ENCODE measurements at regions not wholly inside any gene's neighbourhood (a gene's known extent, or its start where the extent isn't known, plus 50 kb on each side); places are given as distances from the start of the nearest gene placed in this dataset.

DNA sequence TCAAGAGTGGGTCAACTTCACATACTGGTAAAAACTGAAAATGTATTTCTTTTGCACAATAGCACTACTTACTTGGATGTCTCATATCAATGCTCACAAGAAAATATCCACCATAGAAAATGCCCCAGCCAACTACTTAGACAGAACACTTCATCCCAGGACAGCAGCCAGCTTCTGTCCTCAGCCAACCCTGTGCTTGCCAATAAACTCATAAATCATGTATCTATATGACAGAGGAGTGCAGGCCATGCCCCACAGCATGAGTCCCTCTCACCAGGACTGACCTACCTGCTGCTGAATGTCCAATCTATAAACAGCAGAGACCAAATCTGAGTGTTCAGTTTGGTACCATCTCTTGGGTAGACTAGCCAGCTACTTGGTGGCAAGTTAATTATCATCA lies 179.3 kb downstream of the OMA1 start:
- no peak for DNase-seq (ENCODE audit: low read depth in 2 of 2)

DNA sequence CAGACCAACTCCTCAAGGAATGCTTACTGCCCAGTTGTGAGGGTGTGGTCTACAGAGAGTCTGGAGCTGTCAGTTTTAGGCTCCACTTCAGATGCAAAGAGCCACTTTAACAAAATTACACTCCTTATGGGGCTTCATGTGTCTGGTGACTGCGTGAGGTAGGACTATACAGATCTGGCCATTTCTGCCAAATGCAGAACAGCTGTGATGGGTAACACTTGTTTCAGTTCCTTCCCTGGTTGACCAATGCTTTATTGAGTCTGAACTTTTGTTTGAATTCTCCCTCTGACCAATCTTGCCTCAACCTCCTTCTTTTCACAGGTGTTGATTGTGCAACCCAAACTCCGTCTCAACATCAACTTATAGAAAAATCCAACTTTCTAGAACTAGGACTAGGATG lies 181.2 kb downstream of the OMA1 start:
- no peak for DNase-seq (ENCODE audit: low read depth in 2 of 2)

- no peak for DNase-seq (ENCODE audit: low read depth in 2 of 2)
Measured at GRCh38 chr1:58363585-58363984, 182.9 kb downstream of the OMA1 start.

DNA sequence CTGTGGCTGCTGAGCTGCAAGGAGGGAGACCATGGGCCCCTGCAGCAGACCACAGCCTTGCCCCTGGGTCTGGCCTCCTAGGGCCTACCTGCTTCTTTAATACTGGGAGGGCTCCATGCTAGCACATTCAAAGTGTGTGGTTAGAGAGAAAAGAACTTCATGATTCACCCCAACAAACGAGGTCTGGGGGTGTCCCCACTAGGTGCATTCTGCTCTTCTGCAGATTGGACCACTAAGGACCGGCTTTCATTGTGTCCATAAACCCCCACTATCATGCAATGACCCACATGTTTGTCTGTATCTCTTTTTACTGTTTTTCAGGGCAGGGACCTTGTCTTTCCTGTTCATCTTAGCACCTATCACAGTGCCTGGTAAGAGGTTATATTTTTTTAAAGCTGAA lies 185.4 kb downstream of the OMA1 start:
- DNase-seq (ENCODE audit: low read depth in 2 of 2): no peak

GRCh38 chr1:58358346-58358745 lies 188.2 kb downstream of the OMA1 start:
- DNase-seq (ENCODE audit: low read depth in 2 of 2): no peak

DNA sequence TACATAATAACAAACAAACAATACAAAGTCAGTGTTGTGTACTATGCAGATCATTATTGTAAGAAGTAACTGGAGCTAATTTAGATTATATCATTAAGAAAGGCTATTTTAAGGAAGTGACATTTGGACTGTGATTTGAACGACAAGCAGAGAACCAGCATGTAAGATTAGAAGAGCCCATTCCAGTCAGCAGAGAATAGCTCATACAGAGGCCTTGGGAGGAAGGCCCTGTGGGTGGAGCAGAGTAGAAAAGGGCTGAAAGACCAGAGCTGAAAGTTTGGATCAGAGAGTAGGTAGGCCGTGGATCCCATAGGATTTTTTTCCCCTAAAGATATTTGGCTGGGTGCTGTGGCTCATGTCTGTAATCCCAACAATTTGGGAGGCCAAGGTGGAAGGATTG lies 190.1 kb downstream of the OMA1 start:
- no peak for DNase-seq (ENCODE audit: low read depth in 2 of 2)

- no peak for DNase-seq (ENCODE audit: low read depth in 2 of 2)
Measured at GRCh38 chr1:58353168-58353567, 193.4 kb downstream of the OMA1 start.

- DNase-seq (ENCODE audit: low read depth in 2 of 2): no peak
Measured at GRCh38 chr1:58352476-58353092, 193.9 kb downstream of the OMA1 start.

GRCh38 chr1:58346036-58346355 lies 200.5 kb downstream of the OMA1 start:
- no peak for DNase-seq (ENCODE audit: low read depth in 2 of 2)

- no peak for DNase-seq (ENCODE audit: low read depth in 2 of 2)
Measured at GRCh38 chr1:58345215-58346035, 201.1 kb downstream of the OMA1 start.

GRCh38 chr1:58340185-58340584 lies 206.3 kb downstream of the OMA1 start:
- no peak for DNase-seq (ENCODE audit: low read depth in 2 of 2)

DNA sequence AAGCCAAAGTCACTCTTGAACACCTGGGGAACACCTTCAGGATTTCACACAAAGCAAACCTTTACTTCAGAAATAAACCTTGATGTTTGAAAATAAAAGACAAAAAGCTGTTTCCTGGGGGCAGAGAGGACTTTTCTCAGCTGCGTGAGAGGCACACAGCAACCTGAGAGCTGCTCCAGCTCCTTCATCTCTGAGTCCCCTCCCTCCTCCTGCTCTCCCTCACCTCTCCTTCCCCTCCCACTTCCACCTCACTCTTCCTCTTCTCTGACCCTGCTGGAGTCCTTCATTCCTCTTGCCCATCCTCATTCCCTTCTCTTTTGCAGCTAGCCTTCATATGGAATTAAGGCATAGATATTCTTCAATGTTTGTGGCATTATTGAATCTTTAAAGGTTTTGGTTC lies 208.4 kb downstream of the OMA1 start:
- DNase-seq (ENCODE audit: low read depth in 2 of 2): no peak

DNA sequence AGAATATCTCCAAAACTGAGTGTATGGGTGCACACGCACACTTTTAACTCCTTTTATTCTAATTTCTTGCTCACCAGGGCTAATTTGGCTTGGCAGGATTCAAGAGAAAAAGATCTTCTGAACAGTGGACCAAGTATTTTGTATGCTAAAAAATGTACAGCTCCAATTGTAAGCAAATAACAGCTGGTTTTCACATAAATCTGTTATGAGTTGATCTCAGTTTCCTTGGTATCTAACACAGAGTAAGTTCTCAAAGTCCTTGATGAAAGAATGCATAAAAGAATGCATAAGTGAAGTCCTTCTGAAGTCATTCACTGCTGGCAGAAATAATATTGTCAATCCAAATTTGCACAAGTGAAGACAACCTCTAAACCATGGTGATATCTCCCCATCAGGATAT lies 213.0 kb downstream of the OMA1 start:
- DNase-seq (ENCODE audit: low read depth in 2 of 2): no peak

- DNase-seq (ENCODE audit: low read depth in 2 of 2): no peak
Measured at GRCh38 chr1:58331156-58331555, 215.4 kb downstream of the OMA1 start.

DNA sequence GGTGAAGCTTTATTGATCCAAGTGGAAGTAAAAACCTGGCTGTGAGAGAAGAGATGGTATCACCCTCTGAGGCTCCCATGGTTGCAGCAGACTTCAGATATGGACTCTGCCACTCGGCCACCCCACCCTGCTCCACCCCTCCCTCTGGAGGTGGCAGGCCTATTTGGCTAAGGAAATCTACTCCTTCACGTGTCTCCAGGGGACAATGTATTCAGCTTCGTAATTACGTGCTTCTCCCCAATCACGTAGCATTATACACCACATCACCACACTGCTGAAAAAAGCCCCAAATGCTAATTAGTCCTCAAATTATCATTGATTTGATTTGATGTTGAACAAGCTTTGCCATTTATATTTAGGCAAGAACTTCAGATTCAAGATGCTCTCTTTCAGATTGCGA lies 220.7 kb downstream of the OMA1 start:
- no peak for DNase-seq (ENCODE audit: low read depth in 2 of 2)

DNA sequence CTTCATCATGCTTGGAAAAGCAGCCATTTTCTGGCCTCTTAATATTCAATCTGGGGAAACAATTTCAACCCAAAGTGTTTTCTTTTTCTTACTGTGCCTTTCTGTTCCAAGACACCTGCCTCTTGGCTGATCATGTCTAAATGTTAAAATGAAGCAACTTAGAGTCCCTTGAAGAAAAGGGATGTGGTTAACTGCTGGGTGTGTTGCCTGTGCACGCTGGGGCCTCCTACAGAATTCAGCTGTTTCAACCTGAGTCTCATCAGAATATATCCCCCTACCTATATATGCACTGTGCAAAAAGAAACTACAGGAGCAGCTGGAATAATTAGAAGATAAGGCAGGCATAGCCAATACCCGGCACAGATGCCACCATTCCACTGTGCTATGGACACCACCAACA lies 222.0 kb downstream of the OMA1 start:
- DNase-seq (ENCODE audit: low read depth in 2 of 2): no peak

GRCh38 chr1:58318157-58319005 lies 228.1 kb downstream of the OMA1 start:
- no peak for DNase-seq (ENCODE audit: low read depth in 2 of 2)

DNA sequence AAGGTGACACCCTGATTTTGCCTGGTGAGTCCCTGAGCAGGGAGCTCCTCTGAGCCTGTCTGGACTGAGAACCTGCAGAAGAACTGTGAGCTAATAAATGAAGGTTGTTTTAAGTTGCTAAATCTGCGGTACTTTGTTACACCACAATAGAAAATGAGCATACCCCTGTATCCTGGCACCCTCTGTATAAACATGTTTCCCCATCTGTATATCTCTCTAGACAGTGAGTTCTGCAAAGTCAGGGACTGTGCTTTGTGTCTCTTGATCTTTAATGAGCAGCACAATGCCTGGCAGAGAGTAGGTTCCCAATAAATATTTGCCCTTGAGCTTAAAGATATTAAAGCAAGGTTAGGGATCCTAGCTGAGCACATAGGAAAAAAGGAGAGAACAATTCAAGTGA lies 228.8 kb downstream of the OMA1 start:
- no peak for DNase-seq (ENCODE audit: low read depth in 2 of 2)

GRCh38 chr1:58317086-58317485 lies 229.4 kb downstream of the OMA1 start:
- DNase-seq (ENCODE audit: low read depth in 2 of 2): no peak

DNA sequence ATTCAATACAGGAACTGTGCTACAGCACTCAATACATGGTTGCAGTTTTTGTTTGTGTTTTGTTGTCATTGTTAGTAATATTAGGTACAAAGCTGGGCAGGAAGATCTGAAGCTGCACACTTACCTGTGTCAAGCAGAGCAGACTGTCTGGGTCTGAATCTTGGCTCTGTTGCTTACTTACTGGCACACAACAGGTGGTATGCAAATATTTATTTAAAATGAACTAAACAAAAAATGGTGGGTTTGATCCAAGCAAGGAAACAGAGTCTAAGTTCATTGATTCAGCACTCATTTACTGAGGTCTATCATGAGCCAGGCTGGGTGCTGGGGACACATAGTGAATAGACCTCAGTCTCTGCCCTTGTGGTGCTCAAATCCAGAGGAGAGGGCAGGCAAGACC lies 230.4 kb downstream of the OMA1 start:
- DNase-seq (ENCODE audit: low read depth in 2 of 2): no peak

DNA sequence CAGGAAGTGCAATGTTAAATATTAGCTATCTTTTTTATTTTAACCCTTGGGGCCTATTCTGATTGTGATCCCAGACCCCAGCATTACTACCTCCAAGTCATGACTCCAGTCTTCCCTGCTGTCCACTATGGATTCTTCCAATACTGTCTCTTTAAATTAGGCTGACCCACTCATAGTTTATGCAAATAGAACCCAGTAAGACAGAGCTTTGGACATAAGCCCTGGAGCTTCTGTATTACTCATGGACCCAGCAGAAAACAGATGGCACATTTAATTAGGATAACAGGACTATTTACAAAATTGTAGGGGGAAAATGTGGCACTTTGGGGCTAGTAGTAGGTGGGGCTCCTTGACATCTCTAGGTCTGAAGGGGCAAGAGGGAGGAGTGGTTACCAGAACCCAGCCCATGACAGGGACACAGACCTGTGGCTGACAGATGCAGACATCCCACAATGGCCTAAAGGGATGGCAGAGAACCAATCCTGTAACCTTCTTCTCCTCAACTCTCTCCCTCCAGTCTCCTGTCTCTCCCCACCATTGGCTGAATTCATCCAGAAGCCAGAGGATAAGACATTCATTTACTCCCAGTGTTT lies 233.5 kb downstream of the OMA1 start:
- DNase-seq (ENCODE audit: low read depth in 2 of 2): no peak

GRCh38 chr1:58312461-58312860 lies 234.1 kb downstream of the OMA1 start:
- DNase-seq (ENCODE audit: low read depth in 2 of 2): no peak

GRCh38 chr1:58310881-58311280 lies 235.6 kb downstream of the OMA1 start:
- DNase-seq (ENCODE audit: low read depth in 2 of 2): no peak

Measured in stimulated activated CD4-positive, alpha-beta T cell treated with anti-CD3 and anti-CD28 coated beads, Interleukin-1b, Interleukin-23, amount 100 ng/mL, for 1 hour (primary cell).